ENCODE measurements at regions not wholly inside any gene's neighbourhood (a gene's known extent, or its start where the extent isn't known, plus 50 kb on each side); places are given as distances from the start of the nearest gene placed in this dataset.

DNA sequence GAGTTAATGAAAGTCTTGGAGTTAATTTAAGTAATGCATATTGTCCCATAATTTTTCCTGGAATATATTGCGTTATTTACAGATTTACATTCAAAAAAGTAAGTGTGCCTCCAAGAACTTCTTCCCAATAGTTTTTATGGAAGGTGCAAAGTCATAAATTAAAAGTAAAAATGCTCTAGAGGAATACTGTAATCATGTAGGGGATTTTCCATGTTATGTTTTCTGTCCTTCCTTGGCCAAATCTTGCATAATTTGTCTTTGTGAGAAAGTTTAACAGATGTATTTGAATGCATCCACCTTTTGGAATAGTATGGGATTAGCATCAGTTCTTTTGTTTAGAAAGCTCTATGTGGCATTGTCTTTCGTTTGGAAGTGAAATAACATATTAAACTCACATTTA, 144.1 kb upstream of the GIMD1 start:
- no peaks in the 10 kb centered on the region for H3K27me3 ChIP-seq
- H3K9me3 ChIP-seq = no peaks in the 10 kb centered on the region
- no peak overlapping the region for H3K27ac ChIP-seq
- intact Hi-C loops (cut with DNase I) = no loop called here
- DNase-seq (ENCODE audit: low spot score in 2 of 2) = no peak
- H3K4me1 ChIP-seq = no peaks in the 10 kb centered on the region
- H3K4me3 ChIP-seq = no peak overlapping the region
- TF ChIP-seq, protein P1, sequence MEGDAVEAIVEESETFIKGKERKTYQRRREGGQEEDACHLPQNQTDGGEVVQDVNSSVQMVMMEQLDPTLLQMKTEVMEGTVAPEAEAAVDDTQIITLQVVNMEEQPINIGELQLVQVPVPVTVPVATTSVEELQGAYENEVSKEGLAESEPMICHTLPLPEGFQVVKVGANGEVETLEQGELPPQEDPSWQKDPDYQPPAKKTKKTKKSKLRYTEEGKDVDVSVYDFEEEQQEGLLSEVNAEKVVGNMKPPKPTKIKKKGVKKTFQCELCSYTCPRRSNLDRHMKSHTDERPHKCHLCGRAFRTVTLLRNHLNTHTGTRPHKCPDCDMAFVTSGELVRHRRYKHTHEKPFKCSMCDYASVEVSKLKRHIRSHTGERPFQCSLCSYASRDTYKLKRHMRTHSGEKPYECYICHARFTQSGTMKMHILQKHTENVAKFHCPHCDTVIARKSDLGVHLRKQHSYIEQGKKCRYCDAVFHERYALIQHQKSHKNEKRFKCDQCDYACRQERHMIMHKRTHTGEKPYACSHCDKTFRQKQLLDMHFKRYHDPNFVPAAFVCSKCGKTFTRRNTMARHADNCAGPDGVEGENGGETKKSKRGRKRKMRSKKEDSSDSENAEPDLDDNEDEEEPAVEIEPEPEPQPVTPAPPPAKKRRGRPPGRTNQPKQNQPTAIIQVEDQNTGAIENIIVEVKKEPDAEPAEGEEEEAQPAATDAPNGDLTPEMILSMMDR (IDR thresholded peaks at IDR 0.05) = no peak
- H3K36me3 ChIP-seq = no peaks in the 10 kb centered on the region

DNA sequence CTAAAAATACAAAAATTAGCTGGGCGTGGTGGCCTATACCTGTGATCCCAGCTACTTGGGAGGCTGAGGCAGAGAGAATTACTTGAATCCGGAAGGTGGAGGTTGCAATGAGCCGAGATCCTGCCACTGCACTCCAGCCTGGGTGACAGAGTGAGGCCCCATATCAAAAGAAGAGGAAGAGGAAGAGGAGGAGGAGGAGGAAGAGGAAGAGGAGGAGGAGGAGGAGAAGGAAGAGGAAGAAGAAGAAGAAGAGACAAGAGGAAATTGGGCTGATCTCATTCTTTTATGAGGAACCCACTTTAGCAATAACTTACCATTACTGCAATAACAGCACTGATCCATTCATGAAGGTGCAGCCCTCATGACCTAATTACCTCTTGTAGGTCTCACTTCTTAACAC, 138.9 kb upstream of the GIMD1 start:
- H3K9me3 ChIP-seq = no peaks in the 10 kb centered on the region
- no peak overlapping the region for H3K4me3 ChIP-seq
- H3K27me3 ChIP-seq = no peaks in the 10 kb centered on the region
- H3K4me1 ChIP-seq = no peaks in the 10 kb centered on the region
- no peaks in the 10 kb centered on the region for H3K36me3 ChIP-seq
- intact Hi-C loops (cut with DNase I) = no loop called here
- DNase-seq (ENCODE audit: low spot score in 2 of 2) = no peak
- TF ChIP-seq, protein P1 (IDR thresholded peaks at IDR 0.05) = no peak
- no peak overlapping the region for H3K27ac ChIP-seq

DNA sequence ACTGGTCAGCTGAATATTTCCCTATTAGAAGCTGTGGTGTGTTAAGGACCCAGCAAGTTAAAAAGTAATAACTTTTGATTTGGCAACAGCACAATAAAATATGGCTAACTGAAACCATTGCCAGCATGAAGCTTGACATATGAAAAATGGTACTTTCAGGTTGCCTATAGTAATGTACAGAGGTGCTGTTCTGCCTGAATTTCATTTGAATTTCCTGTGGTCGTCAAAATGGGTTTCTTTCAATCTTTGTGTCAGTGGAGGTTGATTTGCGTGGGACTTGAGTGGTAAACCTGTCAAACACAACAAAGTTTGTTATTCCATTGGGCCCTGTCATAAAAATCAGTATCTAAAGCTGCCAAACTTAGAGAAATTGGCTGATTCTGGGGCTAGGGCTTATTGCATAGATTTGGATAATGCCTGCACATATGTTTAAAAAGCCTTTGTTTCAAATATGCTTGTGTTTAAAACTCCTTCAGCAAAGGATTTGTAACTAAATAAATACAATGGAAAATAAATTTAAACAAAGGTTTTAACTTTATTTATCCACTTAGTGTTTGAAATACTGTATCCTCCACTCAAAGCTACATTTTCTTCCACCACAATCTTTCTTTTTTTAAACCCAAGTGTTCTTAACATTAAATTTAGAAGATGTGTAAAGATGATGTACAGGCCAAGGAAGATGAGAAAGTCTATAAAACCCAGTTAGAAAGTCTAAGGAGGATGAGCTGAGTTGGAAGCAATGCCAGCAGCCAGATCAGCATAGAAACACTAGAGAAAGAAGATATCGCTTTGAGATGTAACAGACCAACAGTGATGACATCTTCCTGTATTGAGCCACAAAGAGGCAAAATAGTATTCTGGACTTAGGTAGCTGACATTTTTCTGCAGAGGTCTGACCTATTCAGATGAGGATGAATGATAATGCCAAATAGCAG, 134.8 kb upstream of the GIMD1 start:
- H3K27me3 ChIP-seq = no peaks in the 10 kb centered on the region
- TF ChIP-seq, protein P1 (IDR thresholded peaks at IDR 0.05) = no peak
- H3K36me3 ChIP-seq = no peaks in the 10 kb centered on the region
- DNase-seq (ENCODE audit: low spot score in 2 of 2) = no peak
- no peaks in the 10 kb centered on the region for H3K4me1 ChIP-seq
- H3K9me3 ChIP-seq = no peaks in the 10 kb centered on the region
- no peak overlapping the region for H3K27ac ChIP-seq
- H3K4me3 ChIP-seq = no peak overlapping the region
- intact Hi-C loops (cut with DNase I) = no loop called here

DNA sequence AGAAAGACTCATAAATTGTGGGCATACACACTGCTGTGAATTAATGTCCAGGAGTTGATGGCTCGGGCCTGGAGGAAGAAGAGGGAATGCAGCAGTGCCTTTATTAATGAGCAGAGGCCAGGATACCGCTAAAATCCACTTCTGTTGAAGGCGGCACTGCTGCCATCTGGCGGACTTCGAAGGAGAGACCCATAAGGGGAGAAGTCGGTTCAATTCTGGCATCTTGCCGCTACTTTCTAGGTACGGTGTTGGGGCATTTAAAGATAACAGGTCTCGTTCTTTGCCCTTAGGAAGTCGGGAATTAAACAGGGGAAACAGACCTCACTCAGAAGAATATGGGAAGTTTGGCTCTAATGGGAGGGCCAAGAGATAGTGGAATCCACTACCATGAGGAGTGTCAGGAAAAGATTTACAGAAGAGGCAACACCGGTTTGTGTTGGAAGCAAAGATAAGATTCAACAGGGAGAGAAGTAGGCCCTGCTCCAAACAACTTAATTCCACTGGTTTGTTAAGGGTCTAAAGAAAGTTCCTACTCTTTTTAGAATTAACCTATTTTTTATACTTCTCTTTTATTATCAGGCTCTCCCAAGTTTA, 133.6 kb upstream of the GIMD1 start:
- DNase-seq (ENCODE audit: low spot score in 2 of 2) = peak in 1 of 2 donors; percentile 63
- Histone ChIP-seq H3K36me3 (no peaks in the 10 kb centered on the region), H3K9me3 (no peaks in the 10 kb centered on the region), H3K27ac (no peak overlapping the region), H3K4me1 (no peaks in the 10 kb centered on the region), H3K27me3 (no peaks in the 10 kb centered on the region), H3K4me3 (no peak overlapping the region)
- intact Hi-C loops (cut with DNase I) = no loop called here
- TF ChIP-seq, protein P1 (IDR thresholded peaks at IDR 0.05) = peak; percentile 17 to 58 (median 34)

DNA sequence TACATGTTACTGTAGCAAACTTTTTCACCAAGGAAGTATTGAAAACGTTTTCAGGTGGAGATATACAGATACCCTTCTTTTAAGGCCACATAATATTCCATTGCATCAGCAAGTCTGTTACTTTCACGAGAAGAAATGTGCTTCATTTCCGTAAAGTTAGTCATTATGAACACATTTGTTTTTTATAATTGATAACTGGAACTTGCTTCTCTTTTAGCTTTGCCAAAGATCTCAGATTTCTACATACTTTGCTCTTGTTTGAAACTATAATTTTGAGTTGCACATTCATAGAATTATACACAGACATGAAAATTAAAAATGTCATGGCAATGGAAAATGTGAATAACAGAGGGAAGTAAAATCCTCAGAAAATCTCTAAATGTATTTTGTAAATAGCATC, 128.7 kb upstream of the GIMD1 start:
- DNase-seq (ENCODE audit: low spot score in 2 of 2) = no peak
- no peak overlapping the region for H3K4me3 ChIP-seq
- no peaks in the 10 kb centered on the region for H3K9me3 ChIP-seq
- no peaks in the 10 kb centered on the region for H3K36me3 ChIP-seq
- H3K27ac ChIP-seq = no peak overlapping the region
- H3K4me1 ChIP-seq = no peaks in the 10 kb centered on the region
- intact Hi-C loops (cut with DNase I) = no loop called here
- no peaks in the 10 kb centered on the region for H3K27me3 ChIP-seq
- TF ChIP-seq, protein P1 (IDR thresholded peaks at IDR 0.05) = no peak

Measured in ascending aorta (tissue), 2 donors.